HEK293 (cell line): ENCODE measurements at regions not wholly inside any gene's neighbourhood (a gene's known extent, or its start where the extent isn't known, plus 50 kb on each side); places are given as distances from the start of the nearest gene placed in this dataset.

Source experiments
- BCL11A ChIP-seq: fragments of 450-650 bp; formaldehyde crosslinking; IDR thresholded peaks from 2 replicates; pipeline ENCODE4 v1.5.1; 2016; ENCODE audit warnings: low read depth, missing biosample characterization, missing genetic modification characterization
- CTCF ChIP-seq: fragments of 450-650 bp; formaldehyde crosslinking; IDR thresholded peaks from 2 replicates; pipeline ENCODE4 v1.5.1; 2016; ENCODE audit warnings: missing biosample characterization, missing genetic modification characterization
- ZNF558 ChIP-seq: fragments of 450-650 bp; formaldehyde crosslinking; IDR thresholded peaks from 2 replicates; pipeline ENCODE4 v1.5.1; 2016; ENCODE audit warnings: missing biosample characterization, missing genetic modification characterization
- TF ChIP-seq, protein P1 (sequence below): fragments of 450-650 bp; formaldehyde crosslinking; IDR thresholded peaks from 2 replicates; pipeline ENCODE4 v1.5.1; 2016; ENCODE audit warnings: missing biosample characterization, missing genetic modification characterization

GRCh38 chr2:6429210-6429986 is 436.3 kb downstream of the CMPK2 start:
- no peak for TF ChIP-seq CTCF
- TF ChIP-seq ZNF558 = no peak
- TF ChIP-seq, protein P1, sequence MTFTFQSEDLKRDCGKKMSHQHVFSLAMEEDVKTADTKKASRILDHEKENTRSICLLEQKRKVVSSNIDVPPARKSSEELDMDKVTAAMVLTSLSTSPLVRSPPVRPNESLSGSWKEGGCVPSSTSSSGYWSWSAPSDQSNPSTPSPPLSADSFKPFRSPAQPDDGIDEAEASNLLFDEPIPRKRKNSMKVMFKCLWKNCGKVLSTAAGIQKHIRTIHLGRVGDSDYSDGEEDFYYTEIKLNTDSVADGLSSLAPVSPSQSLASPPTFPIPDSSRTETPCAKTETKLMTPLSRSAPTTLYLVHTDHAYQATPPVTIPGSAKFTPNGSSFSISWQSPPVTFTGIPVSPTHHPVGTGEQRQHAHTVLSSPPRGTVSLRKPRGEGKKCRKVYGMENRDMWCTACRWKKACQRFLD (tag by site-specific recombination) = no peak
- no peak for TF ChIP-seq BCL11A
